ACC112 (cell line): ENCODE measurements at regions not wholly inside any gene's neighbourhood (a gene's known extent, or its start where the extent isn't known, plus 50 kb on each side); places are given as distances from the start of the nearest gene placed in this dataset.

Experiments
- H2AFZ ChIP-seq: fragments of 200-600 bp; sonication (generic); one replicate; pipeline ENCODE4 v1.6.0; 2017; ENCODE audit warnings: antibody characterized with exemption, low read length; ENCODE audit not compliant: unreplicated experiment
- H3K27ac ChIP-seq: fragments of 200-600 bp; sonication (generic); 2 replicates; pipeline ENCODE4 v1.5.1; 2014; ENCODE audit warnings: low read depth, mild to moderate bottlenecking, antibody characterized with exemption, low read length, moderate library complexity
- H3K27me3 ChIP-seq: fragments of 200-600 bp; sonication (generic); 2 replicates; pipeline ENCODE4 v1.6.1; 2014; ENCODE audit warnings: mild to moderate bottlenecking, antibody characterized with exemption, low read length, moderate library complexity, mixed read lengths; ENCODE audit not compliant: insufficient read depth
- H3K36me3 ChIP-seq: fragments of 200-600 bp; sonication (generic); 2 replicates; pipeline ENCODE4 v1.6.1; 2016; ENCODE audit warnings: mild to moderate bottlenecking, antibody characterized with exemption, low read length, moderate library complexity, mixed read lengths; ENCODE audit not compliant: insufficient read depth
- H3K4me1 ChIP-seq: fragments of 200-600 bp; sonication (generic); one replicate; pipeline ENCODE4 v1.6.1; 2016; ENCODE audit warnings: low read length, mixed read lengths; ENCODE audit not compliant: insufficient read depth, unreplicated experiment, control insufficient read depth
- H3K4me3 ChIP-seq: fragments of 200-600 bp; sonication (generic); 2 replicates; pipeline ENCODE4 v1.5.1; 2014; ENCODE audit warnings: mild to moderate bottlenecking, low read depth, low read length
- H3K79me2 ChIP-seq: fragments of 200-600 bp; sonication (generic); one replicate; pipeline ENCODE4 v1.6.0; 2016; ENCODE audit warnings: low read length; ENCODE audit not compliant: control insufficient read depth, unreplicated experiment, insufficient read depth

- Histone ChIP-seq H3K79me2 (no peaks in the 10 kb centered on the region), H3K27me3 (no peaks in the 10 kb centered on the region), H2AFZ (no peak overlapping the region), H3K4me1 (no peaks in the 10 kb centered on the region), H3K4me3 (no peak overlapping the region), H3K36me3 (no peaks in the 10 kb centered on the region), H3K27ac (no peak overlapping the region)
These were observed 576.2 kb downstream of the METTL4 start for GRCh38 chr18:1995041-1995612.

- Histone ChIP-seq H3K27ac (no peak overlapping the region), H3K4me3 (no peak overlapping the region), H3K79me2 (no peaks in the 10 kb centered on the region), H2AFZ (no peak overlapping the region), H3K27me3 (no peaks in the 10 kb centered on the region), H3K4me1 (no peaks in the 10 kb centered on the region), H3K36me3 (no peaks in the 10 kb centered on the region)
These were observed 573.2 kb downstream of the METTL4 start for GRCh38 chr18:1998121-1998520.

- no peak overlapping the region for H3K4me3 ChIP-seq
- no peak overlapping the region for H3K27ac ChIP-seq
- H3K27me3 ChIP-seq: no peaks in the 10 kb centered on the region
- no peak overlapping the region for H2AFZ ChIP-seq
- H3K79me2 ChIP-seq: no peaks in the 10 kb centered on the region
- no peaks in the 10 kb centered on the region for H3K36me3 ChIP-seq
- H3K4me1 ChIP-seq: no peaks in the 10 kb centered on the region
These were observed 571.9 kb downstream of the METTL4 start for GRCh38 chr18:1999387-1999786.

GRCh38 chr18:2002151-2002550, 569.2 kb downstream of the METTL4 start:
- no peak overlapping the region for H3K27ac ChIP-seq

GRCh38 chr18:2002604-2003003, 568.7 kb downstream of the METTL4 start:
- H2AFZ ChIP-seq: no peak overlapping the region
- H3K4me3 ChIP-seq: no peak overlapping the region
- no peaks in the 10 kb centered on the region for H3K36me3 ChIP-seq
- no peak overlapping the region for H3K27ac ChIP-seq
- no peaks in the 10 kb centered on the region for H3K4me1 ChIP-seq
- H3K27me3 ChIP-seq: no peaks in the 10 kb centered on the region
- H3K79me2 ChIP-seq: no peaks in the 10 kb centered on the region

More at GRCh38 chr18:2002151-2002550, 569.2 kb downstream of the METTL4 start:
- Histone ChIP-seq H3K4me3 (no peak overlapping the region), H3K36me3 (no peaks in the 10 kb centered on the region), H3K27me3 (no peaks in the 10 kb centered on the region), H3K79me2 (no peaks in the 10 kb centered on the region), H2AFZ (no peak overlapping the region), H3K4me1 (no peaks in the 10 kb centered on the region)

GRCh38 chr18:2009942-2010697, 561.2 kb downstream of the METTL4 start:
- no peaks in the 10 kb centered on the region for H3K79me2 ChIP-seq
- H2AFZ ChIP-seq: no peak overlapping the region
- no peak overlapping the region for H3K4me3 ChIP-seq
- H3K36me3 ChIP-seq: no peaks in the 10 kb centered on the region
- H3K4me1 ChIP-seq: no peaks in the 10 kb centered on the region
- H3K27me3 ChIP-seq: no peaks in the 10 kb centered on the region
- H3K27ac ChIP-seq: no peak overlapping the region

GRCh38 chr18:2027016-2027415, 544.3 kb downstream of the METTL4 start:
- no peaks in the 10 kb centered on the region for H3K79me2 ChIP-seq

GRCh38 chr18:2027756-2028155, 543.5 kb downstream of the METTL4 start:
- Histone ChIP-seq H3K27me3 (no peaks in the 10 kb centered on the region), H3K27ac (no peak overlapping the region), H3K4me3 (no peak overlapping the region), H3K36me3 (no peaks in the 10 kb centered on the region), H3K4me1 (no peaks in the 10 kb centered on the region), H3K79me2 (no peaks in the 10 kb centered on the region), H2AFZ (no peak overlapping the region)

More at GRCh38 chr18:2027016-2027415, 544.3 kb downstream of the METTL4 start:
- Histone ChIP-seq H3K27ac (no peak overlapping the region), H3K4me1 (no peaks in the 10 kb centered on the region), H2AFZ (no peak overlapping the region), H3K4me3 (no peak overlapping the region), H3K27me3 (no peaks in the 10 kb centered on the region), H3K36me3 (no peaks in the 10 kb centered on the region)

GRCh38 chr18:2028986-2029385, 542.3 kb downstream of the METTL4 start:
- Histone ChIP-seq H3K4me3 (no peak overlapping the region), H3K79me2 (no peaks in the 10 kb centered on the region), H3K4me1 (no peaks in the 10 kb centered on the region), H2AFZ (no peak overlapping the region), H3K36me3 (no peaks in the 10 kb centered on the region), H3K27ac (no peak overlapping the region), H3K27me3 (no peaks in the 10 kb centered on the region)

- H3K36me3 ChIP-seq: no peaks in the 10 kb centered on the region
- no peak overlapping the region for H2AFZ ChIP-seq
- no peaks in the 10 kb centered on the region for H3K27me3 ChIP-seq
- H3K4me1 ChIP-seq: no peaks in the 10 kb centered on the region
- H3K27ac ChIP-seq: no peak overlapping the region
- H3K4me3 ChIP-seq: no peak overlapping the region
- H3K79me2 ChIP-seq: no peaks in the 10 kb centered on the region
These were observed 540.7 kb downstream of the METTL4 start for GRCh38 chr18:2030647-2031046.

GRCh38 chr18:2032036-2032435, 539.3 kb downstream of the METTL4 start:
- Histone ChIP-seq H3K36me3 (no peaks in the 10 kb centered on the region), H3K4me3 (no peak overlapping the region), H2AFZ (no peak overlapping the region), H3K27me3 (no peaks in the 10 kb centered on the region), H3K4me1 (no peaks in the 10 kb centered on the region), H3K79me2 (no peaks in the 10 kb centered on the region), H3K27ac (no peak overlapping the region)
